ENCODE measurements at regions not wholly inside any gene's neighbourhood (a gene's known extent, or its start where the extent isn't known, plus 50 kb on each side); places are given as distances from the start of the nearest gene placed in this dataset.

GRCh38 chr5:7261049-7261448 is 134.9 kb upstream of the ADCY2 start:
- TF ChIP-seq RARB (CRISPR knock-in tag; IDR thresholded peaks at IDR 0.05) (no peak), TCF4 (CRISPR knock-in tag; IDR thresholded peaks at IDR 0.05; ENCODE audit: borderline replicate concordance) (no peak), POU6F1 (CRISPR knock-in tag; IDR thresholded peaks at IDR 0.05; ENCODE audit: borderline replicate concordance, low read depth) (no peak)
